ENCODE measurements at regions not wholly inside any gene's neighbourhood (a gene's known extent, or its start where the extent isn't known, plus 50 kb on each side); places are given as distances from the start of the nearest gene placed in this dataset.

GRCh38 chr15:69665641-69666111, 213.1 kb downstream of the RPLP1 start:
- TF ChIP-seq ZBTB33 (IDR thresholded peaks at IDR 0.05; ENCODE audit: borderline replicate concordance, low read depth) (no peak), USF1 (IDR thresholded peaks at IDR 0.05; ENCODE audit: borderline replicate concordance, low read depth) (no peak), YY1 (IDR thresholded peaks at IDR 0.05; ENCODE audit: low read depth) (no peak), PBX3 (IDR thresholded peaks at IDR 0.05) (no peak), MAX (IDR thresholded peaks at IDR 0.05; ENCODE audit: low read depth) (no peak), EP300 (IDR thresholded peaks at IDR 0.05; ENCODE audit: borderline replicate concordance in 1 of 2, low read depth in 1 of 2, low read length in 1 of 2) (no peak), CTCF (IDR thresholded peaks at IDR 0.05) (no peak), SIN3A (IDR thresholded peaks at IDR 0.05; ENCODE audit: borderline replicate concordance, low read depth, low read length) (no peak), TCF12 (IDR thresholded peaks at IDR 0.05) (no peak), MEF2A (IDR thresholded peaks at IDR 0.05; ENCODE audit: borderline replicate concordance, low read depth) (no peak), RXRA (IDR thresholded peaks at IDR 0.05; ENCODE audit: borderline replicate concordance, low read depth) (no peak), POLR2AphosphoS5 (IDR thresholded peaks at IDR 0.05; ENCODE audit: low read depth, low read length) (no peak)

All from SK-N-SH (cell line).